Uterus (tissue), 2 donors: ENCODE measurements at regions not wholly inside any gene's neighbourhood (a gene's known extent, or its start where the extent isn't known, plus 50 kb on each side); places are given as distances from the start of the nearest gene placed in this dataset.

ENCODE experiments used
- POLR2A ChIP-seq, 2 donors: fragments of 450-650 bp; IDR thresholded peaks; one replicate each; pipeline ENCODE4 v1.6.1; 2016; ENCODE audit warnings: antibody characterized with exemption in 2 of 2, mild to moderate bottlenecking in 1 of 2, moderate library complexity in 1 of 2
- TF ChIP-seq, protein P1 (sequence below), 4 experiments: fragments of 200-600 bp in 2 of 4; fragments of 450-650 bp in 2 of 4; sonication (generic) in 2 of 4; IDR thresholded peaks; one replicate each; pipeline ENCODE4 v1.5.1; 2016 to 2019; ENCODE audit warnings: antibody characterized with exemption in 4 of 4, mild to moderate bottlenecking in 2 of 4, moderate library complexity in 1 of 4

DNA sequence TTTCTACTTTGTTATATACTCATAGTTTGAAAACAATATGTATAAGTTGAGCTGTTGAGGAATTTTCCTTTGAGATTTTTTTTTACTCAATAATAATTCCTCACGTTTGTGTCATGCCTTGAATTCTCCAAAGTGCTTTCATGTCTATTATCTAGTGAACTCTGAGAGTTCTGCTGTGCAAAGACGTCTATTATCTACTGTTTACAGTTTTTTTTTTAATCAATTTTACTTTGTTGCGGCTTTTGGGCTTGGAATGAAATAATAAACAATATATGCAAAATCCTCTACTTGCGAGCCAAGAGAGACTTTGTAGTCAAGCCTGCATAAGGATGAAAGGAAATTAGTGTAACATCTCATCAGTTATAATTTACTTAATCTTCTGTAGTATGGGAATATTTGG, 107.2 kb upstream of the FRMD6 start:
- TF ChIP-seq, protein P1, sequence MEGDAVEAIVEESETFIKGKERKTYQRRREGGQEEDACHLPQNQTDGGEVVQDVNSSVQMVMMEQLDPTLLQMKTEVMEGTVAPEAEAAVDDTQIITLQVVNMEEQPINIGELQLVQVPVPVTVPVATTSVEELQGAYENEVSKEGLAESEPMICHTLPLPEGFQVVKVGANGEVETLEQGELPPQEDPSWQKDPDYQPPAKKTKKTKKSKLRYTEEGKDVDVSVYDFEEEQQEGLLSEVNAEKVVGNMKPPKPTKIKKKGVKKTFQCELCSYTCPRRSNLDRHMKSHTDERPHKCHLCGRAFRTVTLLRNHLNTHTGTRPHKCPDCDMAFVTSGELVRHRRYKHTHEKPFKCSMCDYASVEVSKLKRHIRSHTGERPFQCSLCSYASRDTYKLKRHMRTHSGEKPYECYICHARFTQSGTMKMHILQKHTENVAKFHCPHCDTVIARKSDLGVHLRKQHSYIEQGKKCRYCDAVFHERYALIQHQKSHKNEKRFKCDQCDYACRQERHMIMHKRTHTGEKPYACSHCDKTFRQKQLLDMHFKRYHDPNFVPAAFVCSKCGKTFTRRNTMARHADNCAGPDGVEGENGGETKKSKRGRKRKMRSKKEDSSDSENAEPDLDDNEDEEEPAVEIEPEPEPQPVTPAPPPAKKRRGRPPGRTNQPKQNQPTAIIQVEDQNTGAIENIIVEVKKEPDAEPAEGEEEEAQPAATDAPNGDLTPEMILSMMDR (IDR thresholded peaks at IDR 0.05), result no peak
- no peak for TF ChIP-seq POLR2A (IDR thresholded peaks at IDR 0.05)
